Caco-2 (cell line): ENCODE measurements at regions not wholly inside any gene's neighbourhood (a gene's known extent, or its start where the extent isn't known, plus 50 kb on each side); places are given as distances from the start of the nearest gene placed in this dataset.

ENCODE experiments used
- BruUV-seq: library from RNA; stranded (reverse); fragments of 400-500 nt; replicated peaks from 2 replicates; lab custom pipeline; 2021; lab: Mats Ljungman, UMichigan
- CTCF ChIA-PET: fragments of 300-600 bp; sonication (Branson Sonifier 250); formaldehyde crosslinking; loops from one replicate; lab custom pipeline; 2022; ENCODE audit warnings: antibody characterized with exemption; lab: Charles Lee
- POLR2A ChIA-PET: fragments of 300-600 bp; sonication (Branson Sonifier 250); formaldehyde crosslinking; loops from one replicate; lab custom pipeline; 2022; ENCODE audit warnings: antibody characterized with exemption; lab: Charles Lee
- DNase-seq, 2 experiments: peaks; one replicate each; pipeline versions ENCODE4 v3.0.0 to v3.0.0-alpha.2; 2020 to 2022
- H3K27me3 ChIP-seq: replicated peaks from 2 replicates; pipeline ENCODE4 v1.6.0; 2011; ENCODE audit warnings: low read length; ENCODE audit not compliant: control insufficient read depth, insufficient read depth
- H3K36me3 ChIP-seq: 2 replicates; pipeline ENCODE4 v1.5.1; 2011; ENCODE audit warnings: low read length; ENCODE audit not compliant: control insufficient read depth, insufficient read depth
- H3K4me1 ChIP-seq: fragments of 250-450 bp; sonication (Bioruptor Pico); 2 replicates; pipeline ENCODE4 v1.5.1; 2020; ENCODE audit warnings: mild to moderate bottlenecking
- H3K4me3 ChIP-seq: 2 replicates; pipeline ENCODE4 v1.5.1; 2011; ENCODE audit warnings: low read depth, mild to moderate bottlenecking, control low read depth, low read length
- H3K9me3 ChIP-seq: fragments of 250-450 bp; sonication (Bioruptor Pico); 2 replicates; pipeline ENCODE4 v1.5.1; 2020; ENCODE audit warnings: mild to moderate bottlenecking, moderate library complexity
- H3K27ac Mint-ChIP-seq: one replicate; pipeline ENCODE4 v1.8.0; 2022; ENCODE audit warnings: mixed read lengths; ENCODE audit not compliant: unreplicated experiment
- H3K27me3 Mint-ChIP-seq: one replicate; pipeline ENCODE4 v1.8.0; 2022; ENCODE audit warnings: mixed read lengths; ENCODE audit not compliant: insufficient read depth, unreplicated experiment
- H3K36me3 Mint-ChIP-seq: one replicate; pipeline ENCODE4 v1.8.0; 2022; ENCODE audit warnings: mild to moderate bottlenecking, mixed read lengths; ENCODE audit not compliant: insufficient read depth, unreplicated experiment
- H3K4me1 Mint-ChIP-seq: one replicate; pipeline ENCODE4 v1.8.0; 2022; ENCODE audit warnings: low read depth, mixed read lengths; ENCODE audit not compliant: unreplicated experiment
- H3K4me3 Mint-ChIP-seq: one replicate; pipeline ENCODE4 v1.8.0; 2022; ENCODE audit warnings: mild to moderate bottlenecking, moderate library complexity, mixed read lengths; ENCODE audit not compliant: unreplicated experiment
- H3K9me3 Mint-ChIP-seq: one replicate; pipeline ENCODE4 v1.8.0; 2022; ENCODE audit warnings: mixed read lengths; ENCODE audit not compliant: unreplicated experiment
- CTCF ChIP-seq, 2 experiments: fragments of 200-600 bp in 1 of 2; IDR thresholded peaks; 1 replicate in 1 of 2; 2 replicates in 1 of 2; pipeline versions ENCODE4 v1.5.1 to v1.8.0; 2011 to 2022; ENCODE audit warnings: antibody characterized with exemption in 1 of 2, control low read depth in 1 of 2, inconsistent platforms in 1 of 2, low read depth in 1 of 2, low read length in 1 of 2, mild to moderate bottlenecking in 1 of 2, moderate library complexity in 1 of 2; ENCODE audit not compliant: insufficient read depth in 1 of 2, severe bottlenecking in 1 of 2, unreplicated experiment in 1 of 2
- intact Hi-C: fragments of 100-400 bp; cut with micrococcal nuclease; formaldehyde crosslinking; loops from one replicate; pipeline ENCODE4 v1.10.0; 2022; ENCODE audit not compliant: unreplicated experiment

DNA sequence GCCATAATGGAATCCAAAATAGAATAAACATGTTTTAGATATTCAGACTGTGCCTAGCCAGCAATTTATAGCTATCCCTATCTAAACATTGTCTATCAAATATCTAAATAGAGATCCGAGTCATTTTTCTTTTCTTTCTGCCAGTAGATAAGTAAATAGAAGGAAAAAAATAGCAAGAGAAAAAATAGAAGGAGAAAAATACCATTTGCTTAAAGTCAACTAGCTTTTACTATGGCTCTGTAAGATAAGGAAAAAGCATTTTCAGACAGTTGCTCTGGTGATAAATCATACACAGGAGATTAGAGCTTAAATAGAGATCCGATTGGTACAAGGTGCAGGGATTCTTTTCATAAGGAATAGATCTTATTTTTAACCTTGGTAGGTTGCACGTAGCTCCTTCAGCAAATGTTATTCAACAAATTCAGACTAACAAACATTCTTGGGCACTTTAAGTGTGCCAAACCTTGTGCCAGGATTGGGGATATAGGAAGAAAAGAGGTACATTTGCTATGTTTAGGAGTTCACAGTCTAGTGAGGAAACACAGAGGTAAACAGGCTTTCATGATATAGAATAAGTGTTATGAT, 70.1 kb upstream of the CCDC190 start:
- POLR2A ChIA-PET, result no interaction called here
- peaks cover 6% of the 10 kb centered on the region for H3K9me3 Mint-ChIP-seq
- no peak for TF ChIP-seq CTCF (IDR thresholded peaks at IDR 0.05; ENCODE audit: insufficient read depth in 1 of 2, low read depth in 1 of 2, low read length in 1 of 2, severe bottlenecking in 1 of 2, unreplicated experiment in 1 of 2)
- H3K27me3 Mint-ChIP-seq, result no peaks in the 10 kb centered on the region
- peak overlapping the region; percentile 23 for H3K27ac Mint-ChIP-seq
- H3K36me3 ChIP-seq, result no peaks in the 10 kb centered on the region
- H3K27me3 ChIP-seq, result no peaks in the 10 kb centered on the region
- no peak overlapping the region for H3K4me3 Mint-ChIP-seq
- H3K9me3 ChIP-seq, result no peaks in the 10 kb centered on the region
- no peak for DNase-seq
- H3K4me1 ChIP-seq, result peaks cover 22% of the 10 kb centered on the region
- H3K36me3 Mint-ChIP-seq, result no peaks in the 10 kb centered on the region
- H3K4me3 ChIP-seq, result no peak overlapping the region
- peaks cover 35% of the 10 kb centered on the region for H3K4me1 Mint-ChIP-seq
- intact Hi-C loops, result loop anchor here (2.0 kb wide), 1 partner anchor 14 kb away; no protein-coding TSS in a partner anchor
- no TSS peak for BruUV-seq
- CTCF ChIA-PET, result interaction anchor here (0.8 kb wide), 1 partner anchor 26 kb away, joined by 4 read pairs; no protein-coding TSS in a partner anchor

- no peaks in the 10 kb centered on the region for H3K27me3 Mint-ChIP-seq
- POLR2A ChIA-PET, result no interaction called here
- BruUV-seq, result no TSS peak
- H3K36me3 Mint-ChIP-seq, result no peaks in the 10 kb centered on the region
- no peaks in the 10 kb centered on the region for H3K27me3 ChIP-seq
- intact Hi-C loops, result loop anchor here (2.0 kb wide), 1 partner anchor 14 kb away; no protein-coding TSS in a partner anchor
- H3K4me1 ChIP-seq, result peaks cover 22% of the 10 kb centered on the region
- H3K27ac Mint-ChIP-seq, result no peak overlapping the region
- TF ChIP-seq CTCF (IDR thresholded peaks at IDR 0.05; ENCODE audit: insufficient read depth in 1 of 2, low read depth in 1 of 2, low read length in 1 of 2, severe bottlenecking in 1 of 2, unreplicated experiment in 1 of 2), result no peak
- no peak overlapping the region for H3K4me3 ChIP-seq
- H3K4me3 Mint-ChIP-seq, result no peak overlapping the region
- peaks cover 6% of the 10 kb centered on the region for H3K9me3 Mint-ChIP-seq
- CTCF ChIA-PET, result interaction anchor here (0.8 kb wide), 1 partner anchor 25 kb away, joined by 4 read pairs; no protein-coding TSS in a partner anchor
- H3K36me3 ChIP-seq, result no peaks in the 10 kb centered on the region
- DNase-seq, result no peak
- H3K9me3 ChIP-seq, result no peaks in the 10 kb centered on the region
- peaks cover 34% of the 10 kb centered on the region for H3K4me1 Mint-ChIP-seq
Observed at GRCh38 chr1:162930532-162930931, 69.6 kb upstream of the CCDC190 start.

DNA sequence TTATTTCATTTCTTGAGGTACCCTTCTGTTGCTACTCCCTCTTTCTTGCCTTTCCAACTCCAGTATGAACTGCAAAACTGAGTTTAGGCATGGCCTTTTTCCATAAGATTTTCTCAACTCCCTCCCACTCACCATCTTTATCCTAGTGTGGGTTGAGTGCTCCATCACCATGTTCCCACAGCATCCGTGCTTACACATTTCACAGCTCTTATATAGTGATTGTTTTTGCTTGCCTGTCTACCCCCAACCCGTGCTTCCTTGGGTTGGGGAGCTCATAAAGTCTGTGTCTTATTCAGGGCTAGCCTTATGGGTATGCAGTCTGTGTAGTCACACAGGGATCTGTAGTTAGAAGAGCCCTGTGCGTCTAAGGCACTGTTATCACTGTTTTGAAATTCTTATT, 68.2 kb upstream of the CCDC190 start:
- Histone ChIP-seq H3K4me3 (no peak overlapping the region), H3K4me1 (peaks cover 22% of the 10 kb centered on the region), H3K27me3 (no peaks in the 10 kb centered on the region), H3K36me3 (no peaks in the 10 kb centered on the region), H3K9me3 (no peaks in the 10 kb centered on the region)
- no peak for DNase-seq
- ChIA-PET POLR2A (no interaction called here), CTCF (no interaction called here)
- TF ChIP-seq CTCF (IDR thresholded peaks at IDR 0.05; ENCODE audit: insufficient read depth in 1 of 2, low read depth in 1 of 2, low read length in 1 of 2, severe bottlenecking in 1 of 2, unreplicated experiment in 1 of 2), result no peak
- Mint-ChIP-seq H3K27me3 (no peaks in the 10 kb centered on the region), H3K4me1 (peaks cover 26% of the 10 kb centered on the region), H3K36me3 (no peaks in the 10 kb centered on the region), H3K4me3 (no peak overlapping the region), H3K27ac (no peak overlapping the region), H3K9me3 (no peaks in the 10 kb centered on the region)
- no TSS peak for BruUV-seq
- intact Hi-C loops, result no loop called here
